Trophoblast cell (in vitro differentiated cells and primary cell): ENCODE measurements at regions not wholly inside any gene's neighbourhood (a gene's known extent, or its start where the extent isn't known, plus 50 kb on each side); places are given as distances from the start of the nearest gene placed in this dataset.

Source experiments
- DNase-seq, 2 donors: peaks; one replicate each; pipeline ENCODE4 v3.0.0-alpha.2; 2016
- H2AFZ ChIP-seq: 2 replicates; pipeline ENCODE4 v1.6.1; 2013; ENCODE audit warnings: low read length, moderate library complexity, mild to moderate bottlenecking; ENCODE audit not compliant: insufficient read depth, poor library complexity
- H2AK5ac ChIP-seq: 2 replicates; pipeline ENCODE4 v1.6.1; 2013; ENCODE audit warnings: mild to moderate bottlenecking, low read length
- H2BK120ac ChIP-seq: 2 replicates; pipeline ENCODE4 v1.6.1; 2013; ENCODE audit warnings: low read length, mild to moderate bottlenecking, moderate library complexity; ENCODE audit not compliant: insufficient read depth, poor library complexity
- H2BK12ac ChIP-seq: 2 replicates; pipeline ENCODE4 v1.6.1; 2013; ENCODE audit warnings: mild to moderate bottlenecking, low read length, moderate library complexity
- H2BK5ac ChIP-seq: 2 replicates; pipeline ENCODE4 v1.6.1; 2013; ENCODE audit warnings: low read length, low read depth, moderate library complexity, mild to moderate bottlenecking; ENCODE audit not compliant: poor library complexity
- H3K14ac ChIP-seq: 2 replicates; pipeline ENCODE4 v1.6.1; 2013; ENCODE audit warnings: mild to moderate bottlenecking, low read length
- H3K18ac ChIP-seq: 2 replicates; pipeline ENCODE4 v1.6.1; 2013; ENCODE audit warnings: mild to moderate bottlenecking, low read length
- H3K23ac ChIP-seq: 2 replicates; pipeline ENCODE4 v1.6.1; 2013; ENCODE audit warnings: low read length
- H3K27ac ChIP-seq: 2 replicates; pipeline ENCODE4 v1.5.1; 2013; ENCODE audit warnings: low read depth, mild to moderate bottlenecking, inconsistent platforms, low read length, moderate library complexity
- H3K27me3 ChIP-seq: 2 replicates; pipeline ENCODE4 v1.6.1; 2013; ENCODE audit warnings: inconsistent platforms, mild to moderate bottlenecking, low read length, moderate library complexity; ENCODE audit not compliant: insufficient read depth
- H3K36me3 ChIP-seq, 2 experiments: 1 replicate in 1 of 2; 2 replicates in 1 of 2; pipeline ENCODE4 v1.6.1; 2013; ENCODE audit warnings: low read length in 2 of 2, mild to moderate bottlenecking in 2 of 2, moderate library complexity in 1 of 2; ENCODE audit not compliant: insufficient read depth in 2 of 2, control insufficient read depth in 1 of 2
- H3K4ac ChIP-seq: 2 replicates; pipeline ENCODE4 v1.6.1; 2013; ENCODE audit warnings: low read depth, mild to moderate bottlenecking, low read length, moderate library complexity
- H3K4me1 ChIP-seq, 2 experiments: 1 replicate in 1 of 2; 2 replicates in 1 of 2; pipeline ENCODE4 v1.6.1; 2013; ENCODE audit warnings: low read length in 2 of 2, mild to moderate bottlenecking in 2 of 2, moderate library complexity in 1 of 2; ENCODE audit not compliant: insufficient read depth in 2 of 2, control insufficient read depth in 1 of 2
- H3K4me2 ChIP-seq: 2 replicates; pipeline ENCODE4 v1.6.1; 2013; ENCODE audit warnings: inconsistent platforms, mild to moderate bottlenecking, low read length, moderate library complexity
- H3K4me3 ChIP-seq: 2 replicates; pipeline ENCODE4 v1.5.1; 2013; ENCODE audit warnings: mild to moderate bottlenecking, low read depth, low read length, inconsistent platforms
- H3K79me1 ChIP-seq: one replicate; pipeline ENCODE4 v1.6.1; 2013; ENCODE audit warnings: low read length
- H3K79me2 ChIP-seq: 2 replicates; pipeline ENCODE4 v1.6.1; 2013; ENCODE audit warnings: low read length, mild to moderate bottlenecking; ENCODE audit not compliant: control insufficient read depth, insufficient read depth, poor library complexity
- H3K9ac ChIP-seq: 2 replicates; pipeline ENCODE4 v1.6.1; 2013; ENCODE audit warnings: mild to moderate bottlenecking, low read length
- H3K9me3 ChIP-seq: 2 replicates; pipeline ENCODE4 v1.6.1; 2013; ENCODE audit warnings: low read depth, mild to moderate bottlenecking, control low read depth, inconsistent platforms, low read length; ENCODE audit not compliant: insufficient read depth
- H4K12ac ChIP-seq: 2 replicates; pipeline ENCODE4 v1.6.1; 2013; ENCODE audit warnings: low read depth, mild to moderate bottlenecking, low read length, moderate library complexity
- H4K8ac ChIP-seq: 2 replicates; pipeline ENCODE4 v1.6.1; 2013; ENCODE audit warnings: low read depth, mild to moderate bottlenecking, low read length, moderate library complexity
- H4K91ac ChIP-seq: one replicate; pipeline ENCODE4 v1.6.1; 2013; ENCODE audit warnings: low read depth, mild to moderate bottlenecking, low read length, moderate library complexity
- WGBS: extraction: QIAGEN DNeasy Blood & Tissue Kit; methylation state at CpG from one replicate; pipeline ENCODE4 v1.1.7; 2013; ENCODE audit warnings: missing lambda C conversion rate; ENCODE audit not compliant: insufficient read length, insufficient coverage; ENCODE audit errors: extremely low coverage; 5-methylcytosine and 5-hydroxymethylcytosine counted together

- Histone ChIP-seq H3K4me1 (peaks cover 0 to 5% of the 10 kb centered on the region in 2 experiments), H2AK5ac (no peak overlapping the region), H4K12ac (no peak overlapping the region), H3K79me1 (no peaks in the 10 kb centered on the region), H3K4me2 (no peak overlapping the region), H2AFZ (no peak overlapping the region), H3K4me3 (no peak overlapping the region), H3K36me3 (no peaks in the 10 kb centered on the region), H3K23ac (no peak overlapping the region), H2BK5ac (no peak overlapping the region), H3K27ac (no peak overlapping the region), H2BK120ac (no peak overlapping the region), H3K27me3 (no peaks in the 10 kb centered on the region), H4K8ac (no peak overlapping the region), H3K79me2 (no peaks in the 10 kb centered on the region), H3K4ac (no peak overlapping the region), H3K9me3 (no peaks in the 10 kb centered on the region), H3K14ac (no peak overlapping the region), H3K9ac (no peak overlapping the region), H2BK12ac (no peak overlapping the region), H4K91ac (no peak overlapping the region), H3K18ac (no peak overlapping the region)
- no CpG with 5 or more reads among the region's 10 CpGs for WGBS
- no peak for DNase-seq
These were observed 176.7 kb upstream of the PPP2R2D start for GRCh38 chr10:131724169-131724545.

GRCh38 chr10:131724891-131725580 is 175.8 kb upstream of the PPP2R2D start:
- Histone ChIP-seq H3K79me1 (no peaks in the 10 kb centered on the region), H2AK5ac (no peak overlapping the region), H2BK120ac (no peak overlapping the region), H3K4me2 (no peak overlapping the region), H3K79me2 (no peaks in the 10 kb centered on the region), H3K14ac (no peak overlapping the region), H4K12ac (no peak overlapping the region), H3K4me1 (peaks cover 0 to 8% of the 10 kb centered on the region in 2 experiments), H3K36me3 (no peaks in the 10 kb centered on the region), H3K4ac (no peak overlapping the region), H3K9ac (no peak overlapping the region), H3K9me3 (no peaks in the 10 kb centered on the region), H2BK12ac (no peak overlapping the region), H3K4me3 (no peak overlapping the region), H3K27me3 (no peaks in the 10 kb centered on the region), H4K91ac (no peak overlapping the region), H3K27ac (no peak overlapping the region), H2BK5ac (no peak overlapping the region), H2AFZ (no peak overlapping the region), H3K23ac (no peak overlapping the region), H4K8ac (no peak overlapping the region), H3K18ac (no peak overlapping the region)
- WGBS = no CpG with 5 or more reads among the region's 17 CpGs
- no peak for DNase-seq

GRCh38 chr10:131725581-131726069 is 175.2 kb upstream of the PPP2R2D start:
- H3K4me1 ChIP-seq = peaks cover 0 to 8% of the 10 kb centered on the region in 2 experiments
- H3K9me3 ChIP-seq = no peaks in the 10 kb centered on the region
- no peak overlapping the region for H3K14ac ChIP-seq
- H3K27me3 ChIP-seq = no peaks in the 10 kb centered on the region
- H2AFZ ChIP-seq = no peak overlapping the region
- H3K9ac ChIP-seq = no peak overlapping the region
- H2AK5ac ChIP-seq = no peak overlapping the region
- H3K36me3 ChIP-seq = no peaks in the 10 kb centered on the region
- H4K8ac ChIP-seq = no peak overlapping the region
- WGBS = no CpG with 5 or more reads among the region's 17 CpGs
- no peak overlapping the region for H3K4ac ChIP-seq
- H4K91ac ChIP-seq = no peak overlapping the region
- H3K4me2 ChIP-seq = no peak overlapping the region
- no peak overlapping the region for H2BK12ac ChIP-seq
- no peak overlapping the region for H3K4me3 ChIP-seq
- no peaks in the 10 kb centered on the region for H3K79me1 ChIP-seq
- DNase-seq = no peak
- no peaks in the 10 kb centered on the region for H3K79me2 ChIP-seq
- no peak overlapping the region for H3K23ac ChIP-seq
- H3K27ac ChIP-seq = no peak overlapping the region
- H3K18ac ChIP-seq = no peak overlapping the region
- no peak overlapping the region for H2BK5ac ChIP-seq
- H4K12ac ChIP-seq = no peak overlapping the region
- no peak overlapping the region for H2BK120ac ChIP-seq

GRCh38 chr10:131726076-131726880 is 174.5 kb upstream of the PPP2R2D start:
- H3K27me3 ChIP-seq = no peaks in the 10 kb centered on the region
- no peaks in the 10 kb centered on the region for H3K79me2 ChIP-seq
- H2BK5ac ChIP-seq = no peak overlapping the region
- H3K4ac ChIP-seq = no peak overlapping the region
- peaks cover 5% of the 10 kb centered on the region for H3K9me3 ChIP-seq
- no peaks in the 10 kb centered on the region for H3K36me3 ChIP-seq
- H3K23ac ChIP-seq = no peak overlapping the region
- no peak overlapping the region for H2BK120ac ChIP-seq
- H3K79me1 ChIP-seq = no peaks in the 10 kb centered on the region
- H3K4me1 ChIP-seq = peaks cover 0 to 8% of the 10 kb centered on the region in 2 experiments
- no peak overlapping the region for H4K12ac ChIP-seq
- no peak overlapping the region for H4K8ac ChIP-seq
- WGBS = no CpG with 5 or more reads among the region's 30 CpGs
- H3K9ac ChIP-seq = no peak overlapping the region
- H3K4me2 ChIP-seq = no peak overlapping the region
- H4K91ac ChIP-seq = no peak overlapping the region
- DNase-seq = no peak
- H2AK5ac ChIP-seq = no peak overlapping the region
- H2AFZ ChIP-seq = no peak overlapping the region
- H3K14ac ChIP-seq = no peak overlapping the region
- no peak overlapping the region for H3K18ac ChIP-seq
- no peak overlapping the region for H3K27ac ChIP-seq
- no peak overlapping the region for H2BK12ac ChIP-seq
- no peak overlapping the region for H3K4me3 ChIP-seq
